Hypothalamus (tissue), 51 donors: ENCODE measurements at regions not wholly inside any gene's neighbourhood (a gene's known extent, or its start where the extent isn't known, plus 50 kb on each side); places are given as distances from the start of the nearest gene placed in this dataset.
"Not testable (repeated sequence)": the region's sequence is repeated elsewhere in the genome, so short reads cannot be mapped to it uniquely, and the experiment has no call there.

ENCODE experiments used
- DNase-seq, 51 donors: peaks; one replicate each; lab custom pipeline; 2025; lab: John Stamatoyannopoulos, UW

GRCh38 chr3:78076379-78076778 is 1036.5 kb downstream of the ROBO2 start:
- no peak for DNase-seq

- no peak for DNase-seq
Observed at GRCh38 chr3:78077178-78077577, 1037.3 kb downstream of the ROBO2 start.

GRCh38 chr3:78077842-78078241 is 1037.9 kb downstream of the ROBO2 start:
- DNase-seq, result no peak

GRCh38 chr3:78079514-78079913 is 1039.6 kb downstream of the ROBO2 start:
- DNase-seq, result no peak

GRCh38 chr3:78086150-78086549 is 1046.3 kb downstream of the ROBO2 start:
- no peak for DNase-seq

- no peak for DNase-seq
Observed at GRCh38 chr3:78087134-78087533, 1047.2 kb downstream of the ROBO2 start.

- no peak for DNase-seq
Observed at GRCh38 chr3:78088006-78088405, 1048.1 kb downstream of the ROBO2 start.

- DNase-seq, result no peak
Observed at GRCh38 chr3:78090382-78090781, 1050.5 kb downstream of the ROBO2 start.

GRCh38 chr3:78091478-78092119 is 1051.7 kb downstream of the ROBO2 start:
- DNase-seq, result no peak

- not testable (repeated sequence) for DNase-seq
Observed at GRCh38 chr3:78092574-78092973, 1052.7 kb downstream of the ROBO2 start.

GRCh38 chr3:78096488-78097255 is 1056.8 kb downstream of the ROBO2 start:
- DNase-seq, result no peak

GRCh38 chr3:78098367-78098766 is 1058.5 kb downstream of the ROBO2 start:
- no peak for DNase-seq

GRCh38 chr3:78101384-78101783 is 1061.5 kb downstream of the ROBO2 start:
- no peak for DNase-seq

GRCh38 chr3:78108269-78108961 is 1068.5 kb downstream of the ROBO2 start:
- DNase-seq, result not testable (repeated sequence)

- DNase-seq, result peak in 1 of 51 donors; percentile 1
Observed at GRCh38 chr3:78112291-78113010, 1072.6 kb downstream of the ROBO2 start.

- DNase-seq, result no peak
Observed at GRCh38 chr3:78115983-78116382, 1076.1 kb downstream of the ROBO2 start.

- no peak for DNase-seq
Observed at GRCh38 chr3:78116874-78117273, 1077.0 kb downstream of the ROBO2 start.

GRCh38 chr3:78123058-78123457 is 1083.2 kb downstream of the ROBO2 start:
- DNase-seq, result no peak

GRCh38 chr3:78129707-78130106 is 1089.8 kb downstream of the ROBO2 start:
- no peak for DNase-seq

- no peak for DNase-seq
Observed at GRCh38 chr3:78130741-78131290, 1090.9 kb downstream of the ROBO2 start.

GRCh38 chr3:78134496-78134895 is 1094.6 kb downstream of the ROBO2 start:
- DNase-seq, result no peak
